ENCODE measurements at regions not wholly inside any gene's neighbourhood (a gene's known extent, or its start where the extent isn't known, plus 50 kb on each side); places are given as distances from the start of the nearest gene placed in this dataset.
"Not testable (repeated sequence)": the region's sequence is repeated elsewhere in the genome, so short reads cannot be mapped to it uniquely, and the experiment has no call there.

- DNase-seq = peak; percentile 60
These were observed 63.5 kb downstream of the PCDH18 start for GRCh38 chr4:137468836-137469235.

- no peak for DNase-seq
These were observed 64.8 kb downstream of the PCDH18 start for GRCh38 chr4:137467537-137467936.

- no peak for DNase-seq
These were observed 68.8 kb downstream of the PCDH18 start for GRCh38 chr4:137463377-137464003.

- no peak for DNase-seq
These were observed 76.5 kb downstream of the PCDH18 start for GRCh38 chr4:137455647-137456321.

GRCh38 chr4:137454767-137455166 is 77.5 kb downstream of the PCDH18 start:
- peak; percentile 63 for DNase-seq

GRCh38 chr4:137452799-137453198 is 79.5 kb downstream of the PCDH18 start:
- DNase-seq = no peak

GRCh38 chr4:137451172-137451825 is 81.0 kb downstream of the PCDH18 start:
- DNase-seq = no peak

- no peak for DNase-seq
These were observed 83.9 kb downstream of the PCDH18 start for GRCh38 chr4:137448402-137448801.

- no peak for DNase-seq
These were observed 86.2 kb downstream of the PCDH18 start for GRCh38 chr4:137446071-137446470.

GRCh38 chr4:137443031-137443800 is 89.1 kb downstream of the PCDH18 start:
- no peak for DNase-seq

GRCh38 chr4:137432446-137433311 is 99.6 kb downstream of the PCDH18 start:
- no peak for DNase-seq

GRCh38 chr4:137430171-137430570 is 102.1 kb downstream of the PCDH18 start:
- no peak for DNase-seq

GRCh38 chr4:137427411-137427810 is 104.9 kb downstream of the PCDH18 start:
- no peak for DNase-seq

GRCh38 chr4:137425281-137425680 is 107.0 kb downstream of the PCDH18 start:
- no peak for DNase-seq

- DNase-seq = no peak
These were observed 109.6 kb downstream of the PCDH18 start for GRCh38 chr4:137422666-137423065.

GRCh38 chr4:137421796-137422195 is 110.5 kb downstream of the PCDH18 start:
- DNase-seq = no peak

GRCh38 chr4:137420901-137421396 is 111.3 kb downstream of the PCDH18 start:
- DNase-seq = peak; percentile 67

- DNase-seq = no peak
These were observed 114.6 kb downstream of the PCDH18 start for GRCh38 chr4:137417676-137418075.

GRCh38 chr4:137414802-137415201 is 117.5 kb downstream of the PCDH18 start:
- no peak for DNase-seq

- DNase-seq = no peak
These were observed 123.6 kb downstream of the PCDH18 start for GRCh38 chr4:137408527-137409177.

- DNase-seq = not testable (repeated sequence)
These were observed 126.5 kb downstream of the PCDH18 start for GRCh38 chr4:137405833-137406232.

- no peak for DNase-seq
These were observed 138.3 kb downstream of the PCDH18 start for GRCh38 chr4:137394018-137394417.

All from islet precursor cell (in vitro differentiated cells).